Stimulated activated CD8-positive, alpha-beta memory T cell treated with anti-CD3 and anti-CD28 coated beads, Interleukin-15, amount 100 ng/mL, for 4 hours (primary cell): ENCODE measurements at regions not wholly inside any gene's neighbourhood (a gene's known extent, or its start where the extent isn't known, plus 50 kb on each side); places are given as distances from the start of the nearest gene placed in this dataset.

ENCODE experiments used
- DNase-seq, 2 donors: peaks; one replicate each; pipeline ENCODE4 v3.0.0-alpha.2; 2020; ENCODE audit warnings: low read depth in 2 of 2

GRCh38 chr11:104338186-104338585 is 174.2 kb upstream of the PDGFD start:
- no peak for DNase-seq

- no peak for DNase-seq
These were observed 173.3 kb upstream of the PDGFD start for GRCh38 chr11:104337273-104337672.

GRCh38 chr11:104333977-104334376 is 170.0 kb upstream of the PDGFD start:
- DNase-seq = no peak

GRCh38 chr11:104332110-104332509 is 168.2 kb upstream of the PDGFD start:
- no peak for DNase-seq

GRCh38 chr11:104329078-104329665 is 165.2 kb upstream of the PDGFD start:
- DNase-seq = no peak

GRCh38 chr11:104328512-104328907 is 164.6 kb upstream of the PDGFD start:
- DNase-seq = no peak

GRCh38 chr11:104327861-104328511 is 164.0 kb upstream of the PDGFD start:
- DNase-seq = no peak

- no peak for DNase-seq
These were observed 161.1 kb upstream of the PDGFD start for GRCh38 chr11:104325093-104325492.

GRCh38 chr11:104324276-104324675 is 160.3 kb upstream of the PDGFD start:
- no peak for DNase-seq

GRCh38 chr11:104323841-104324240 is 159.9 kb upstream of the PDGFD start:
- DNase-seq = no peak

- DNase-seq = no peak
These were observed 158.7 kb upstream of the PDGFD start for GRCh38 chr11:104322696-104323095.

GRCh38 chr11:104320956-104321355 is 157.0 kb upstream of the PDGFD start:
- DNase-seq = no peak

- DNase-seq = no peak
These were observed 156.2 kb upstream of the PDGFD start for GRCh38 chr11:104320097-104320496.

GRCh38 chr11:104319396-104319795 is 155.4 kb upstream of the PDGFD start:
- DNase-seq = no peak

GRCh38 chr11:104306862-104307474 is 143.0 kb upstream of the PDGFD start:
- no peak for DNase-seq

GRCh38 chr11:104301776-104302175 is 137.8 kb upstream of the PDGFD start:
- DNase-seq = no peak

- DNase-seq = no peak
These were observed 127.7 kb upstream of the PDGFD start for GRCh38 chr11:104291646-104292045.

GRCh38 chr11:104286129-104286528 is 122.2 kb upstream of the PDGFD start:
- DNase-seq = no peak

GRCh38 chr11:104279587-104279986 is 115.6 kb upstream of the PDGFD start:
- DNase-seq = no peak

- DNase-seq = no peak
These were observed 112.0 kb upstream of the PDGFD start for GRCh38 chr11:104275992-104276391.

- no peak for DNase-seq
These were observed 96.5 kb upstream of the PDGFD start for GRCh38 chr11:104260456-104260855.

GRCh38 chr11:104259121-104259610 is 95.2 kb upstream of the PDGFD start:
- DNase-seq = no peak

GRCh38 chr11:104256525-104256924 is 92.6 kb upstream of the PDGFD start:
- DNase-seq = no peak
